ENCODE measurements at regions not wholly inside any gene's neighbourhood (a gene's known extent, or its start where the extent isn't known, plus 50 kb on each side); places are given as distances from the start of the nearest gene placed in this dataset.

DNA sequence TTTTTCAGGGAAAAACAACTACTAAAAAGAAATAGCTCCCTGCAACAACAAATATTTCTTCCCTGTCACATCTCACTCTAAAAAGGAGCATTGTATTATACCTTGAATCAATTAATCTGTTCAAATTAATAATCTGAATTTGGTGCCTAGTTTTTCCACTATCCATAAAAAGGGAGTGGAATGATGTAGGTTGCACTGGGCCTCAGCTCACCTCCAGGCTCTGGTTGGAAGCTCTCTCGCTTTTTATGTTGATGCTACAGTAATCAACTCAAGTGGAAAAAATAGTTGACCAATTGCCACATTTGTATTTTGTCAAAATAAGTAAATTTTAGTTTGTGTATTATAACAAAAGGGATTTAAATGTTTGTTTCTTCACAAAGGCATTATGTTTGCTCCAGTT lies 126.1 kb downstream of the MAD2L1 start:
- no peak overlapping the region for H3K27ac ChIP-seq
- intact Hi-C loops (cut with DNase I) = no loop called here
- TF ChIP-seq POLR2A (IDR thresholded peaks at IDR 0.05) = no peak
- TF ChIP-seq, protein P1, sequence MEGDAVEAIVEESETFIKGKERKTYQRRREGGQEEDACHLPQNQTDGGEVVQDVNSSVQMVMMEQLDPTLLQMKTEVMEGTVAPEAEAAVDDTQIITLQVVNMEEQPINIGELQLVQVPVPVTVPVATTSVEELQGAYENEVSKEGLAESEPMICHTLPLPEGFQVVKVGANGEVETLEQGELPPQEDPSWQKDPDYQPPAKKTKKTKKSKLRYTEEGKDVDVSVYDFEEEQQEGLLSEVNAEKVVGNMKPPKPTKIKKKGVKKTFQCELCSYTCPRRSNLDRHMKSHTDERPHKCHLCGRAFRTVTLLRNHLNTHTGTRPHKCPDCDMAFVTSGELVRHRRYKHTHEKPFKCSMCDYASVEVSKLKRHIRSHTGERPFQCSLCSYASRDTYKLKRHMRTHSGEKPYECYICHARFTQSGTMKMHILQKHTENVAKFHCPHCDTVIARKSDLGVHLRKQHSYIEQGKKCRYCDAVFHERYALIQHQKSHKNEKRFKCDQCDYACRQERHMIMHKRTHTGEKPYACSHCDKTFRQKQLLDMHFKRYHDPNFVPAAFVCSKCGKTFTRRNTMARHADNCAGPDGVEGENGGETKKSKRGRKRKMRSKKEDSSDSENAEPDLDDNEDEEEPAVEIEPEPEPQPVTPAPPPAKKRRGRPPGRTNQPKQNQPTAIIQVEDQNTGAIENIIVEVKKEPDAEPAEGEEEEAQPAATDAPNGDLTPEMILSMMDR (IDR thresholded peaks at IDR 0.05) = no peak
- H3K27me3 ChIP-seq = no peaks in the 10 kb centered on the region
- no peaks in the 10 kb centered on the region for H3K4me1 ChIP-seq (replicated peaks in 1 of 2)
- no peak for DNase-seq
- no peak overlapping the region for H3K4me3 ChIP-seq
- H3K36me3 ChIP-seq (replicated peaks in 1 of 2) = no peaks in the 10 kb centered on the region
- no peaks in the 10 kb centered on the region for H3K9me3 ChIP-seq (replicated peaks in 1 of 3)
- 85 to 91% (median 88%) methylated on average over 1 of the region's 1 CpG for WGBS, 4 donors

DNA sequence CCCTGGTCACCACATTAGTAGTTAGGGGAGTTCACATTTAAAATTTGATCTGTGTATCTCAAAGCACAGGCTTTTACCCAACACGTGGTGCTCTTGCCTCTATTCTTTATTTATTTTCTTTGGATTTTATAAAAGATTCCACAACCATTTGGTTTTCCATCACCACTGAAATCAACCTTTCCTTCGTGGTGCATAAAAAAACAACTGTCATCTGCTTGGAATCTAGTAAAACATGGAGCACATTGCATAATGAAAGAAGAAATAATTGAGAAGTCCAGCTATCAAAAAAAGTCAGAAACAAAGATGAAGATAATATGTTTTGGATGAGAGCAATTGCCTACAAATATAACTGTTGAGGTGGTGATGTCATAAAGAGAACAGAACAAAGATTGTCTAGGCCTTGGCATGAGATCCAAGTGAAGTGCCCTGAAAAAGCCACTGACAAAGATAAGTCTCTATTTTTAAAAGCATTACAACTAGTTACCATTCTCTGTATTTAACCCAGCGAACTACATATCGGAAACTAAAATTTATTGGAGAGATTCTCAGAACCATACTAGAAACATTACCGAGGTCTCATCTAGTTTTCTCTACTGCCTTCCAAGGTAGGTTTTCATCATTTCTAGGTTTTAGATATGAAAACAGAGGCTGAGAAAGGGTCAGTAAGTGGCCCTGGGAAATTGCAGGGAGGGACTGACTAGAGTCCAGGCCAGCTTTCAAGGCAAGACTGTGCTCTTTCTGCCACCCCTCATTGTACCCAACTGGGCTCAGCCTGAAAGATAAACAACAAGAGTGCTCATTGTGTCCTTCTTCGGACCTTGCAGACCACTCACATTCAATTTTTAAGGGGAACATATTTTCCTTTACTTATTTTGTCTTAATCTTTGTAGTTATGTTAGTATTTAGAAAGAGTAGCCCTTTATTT lies 127.3 kb downstream of the MAD2L1 start:
- H3K27me3 ChIP-seq = no peaks in the 10 kb centered on the region
- no peak overlapping the region for H3K27ac ChIP-seq
- DNase-seq = no peak
- intact Hi-C loops (cut with DNase I) = no loop called here
- no peak overlapping the region for H3K4me3 ChIP-seq
- H3K4me1 ChIP-seq (replicated peaks in 1 of 2) = no peaks in the 10 kb centered on the region
- no peaks in the 10 kb centered on the region for H3K36me3 ChIP-seq (replicated peaks in 1 of 2)
- TF ChIP-seq, protein P1 (IDR thresholded peaks at IDR 0.05) = no peak
- TF ChIP-seq POLR2A (IDR thresholded peaks at IDR 0.05) = no peak
- no peaks in the 10 kb centered on the region for H3K9me3 ChIP-seq (replicated peaks in 1 of 3)
- 63 to 80% (median 65%) methylated on average over 6 of the region's 6 CpGs for WGBS, 4 donors

DNA sequence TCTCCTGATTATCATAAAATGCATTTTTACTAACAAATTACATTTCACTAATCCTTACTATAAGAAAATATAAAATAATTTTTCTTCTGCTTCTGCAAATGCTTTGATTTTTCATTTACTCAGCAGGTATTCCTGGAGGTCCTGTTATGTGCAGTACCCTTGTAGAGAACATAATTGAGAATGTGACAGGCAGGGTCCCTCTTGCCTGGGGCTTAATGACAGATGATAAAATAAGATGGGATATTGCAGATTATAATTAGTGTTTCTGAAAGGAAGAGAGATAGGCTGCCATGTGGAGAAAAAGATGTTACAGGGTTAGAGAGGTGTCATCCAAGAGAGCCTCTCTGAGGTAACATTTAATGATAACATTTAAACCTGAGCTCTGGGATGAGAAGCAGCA lies 128.9 kb downstream of the MAD2L1 start:
- intact Hi-C loops (cut with DNase I) = no loop called here
- H3K36me3 ChIP-seq (replicated peaks in 1 of 2) = no peaks in the 10 kb centered on the region
- no peak for DNase-seq
- H3K4me3 ChIP-seq = no peak overlapping the region
- H3K27ac ChIP-seq = no peak overlapping the region
- TF ChIP-seq, protein P1 (IDR thresholded peaks at IDR 0.05) = no peak
- TF ChIP-seq POLR2A (IDR thresholded peaks at IDR 0.05) = no peak
- no peaks in the 10 kb centered on the region for H3K27me3 ChIP-seq
- no peaks in the 10 kb centered on the region for H3K9me3 ChIP-seq (replicated peaks in 1 of 3)
- H3K4me1 ChIP-seq (replicated peaks in 1 of 2) = no peaks in the 10 kb centered on the region

DNA sequence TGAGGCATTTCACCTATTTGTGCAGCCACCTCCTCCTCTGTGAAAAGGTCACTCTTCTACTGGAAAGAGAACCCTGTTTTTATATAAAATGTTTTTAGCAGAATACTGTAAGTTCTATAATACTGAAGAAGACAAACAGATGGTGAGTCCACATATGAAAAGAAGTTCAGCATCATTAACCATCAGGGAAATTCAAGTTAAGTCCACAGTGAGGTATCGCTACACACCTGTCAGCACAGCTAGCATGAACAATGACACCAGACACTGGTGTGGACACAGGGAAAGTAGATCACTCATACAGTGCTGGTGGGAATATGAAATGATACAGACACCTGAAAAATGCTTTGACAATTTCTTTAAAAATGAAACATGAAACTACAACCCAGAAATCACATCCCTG lies 133.0 kb downstream of the MAD2L1 start:
- Histone ChIP-seq H3K27ac (no peak overlapping the region), H3K4me1 (replicated peaks in 1 of 2) (no peaks in the 10 kb centered on the region), H3K36me3 (replicated peaks in 1 of 2) (no peaks in the 10 kb centered on the region), H3K9me3 (replicated peaks in 1 of 3) (no peaks in the 10 kb centered on the region), H3K4me3 (no peak overlapping the region), H3K27me3 (no peaks in the 10 kb centered on the region)
- no peak for DNase-seq
- intact Hi-C loops (cut with DNase I) = no loop called here
- TF ChIP-seq, protein P1 (IDR thresholded peaks at IDR 0.05) = no peak
- TF ChIP-seq POLR2A (IDR thresholded peaks at IDR 0.05) = no peak
- WGBS, 4 donors = 88 to 97% (median 95%) methylated on average over 1 of the region's 1 CpG

Data from adrenal gland (tissue), 9 donors.